HCT116 (cell line): ENCODE measurements at regions not wholly inside any gene's neighbourhood (a gene's known extent, or its start where the extent isn't known, plus 50 kb on each side); places are given as distances from the start of the nearest gene placed in this dataset.
"Not testable (repeated sequence)": the region's sequence is repeated elsewhere in the genome, so short reads cannot be mapped to it uniquely, and the experiment has no call there.

Experiments used
- ATAC-seq: fragments of 200-7000 bp; cut with Tn5 transposase; 2 replicates; pipeline ENCODE4 v1.9.1; 2020; ENCODE audit warnings: mild to moderate bottlenecking, moderate library complexity
- BruUV-seq: library from RNA; stranded (reverse); fragments of 400-500 nt; replicated peaks from 2 replicates; lab custom pipeline; 2021; lab: Mats Ljungman, UMichigan
- CTCF ChIA-PET: fragments of 300-600 bp; sonication (Branson Sonifier 250); formaldehyde crosslinking; loops from one replicate; lab custom pipeline; 2021; ENCODE audit warnings: antibody characterized with exemption; lab: Charles Lee
- POLR2A ChIA-PET: fragments of 300-600, 350-600 bp; sonication (Branson Sonifier 250); formaldehyde crosslinking; loops from one replicate; lab custom pipeline; 2021; ENCODE audit warnings: antibody characterized with exemption; lab: Charles Lee
- RAD21 ChIA-PET, 2 experiments: fragments of 300-600 bp; sonication (Branson Sonifier 250); formaldehyde crosslinking; loops; one replicate each; lab custom pipeline; 2023; ENCODE audit warnings: low total read pairs in 2 of 2; ENCODE audit not compliant: uncharacterized antibody in 2 of 2, unreplicated experiment in 2 of 2, low non-redundant PET in 1 of 2; lab: Charles Lee
- DNase-seq: peaks from one replicate; pipeline ENCODE4 v3.0.0-alpha.2; 2010; ENCODE audit warnings: low read depth, low spot score
- H2AFZ ChIP-seq: fragments of 200-600 bp; shearing (Covaris generic), sonication (generic); 2 replicates; pipeline ENCODE4 v1.6.1; 2017; ENCODE audit warnings: low read depth, mixed run types, mixed read lengths, antibody characterized with exemption, low read length; ENCODE audit not compliant: poor library complexity, severe bottlenecking
- H3K27ac ChIP-seq: 2 replicates; pipeline ENCODE4 v1.5.1; 2012; ENCODE audit warnings: low read depth, low read length
- H3K27me3 ChIP-seq: fragments of 200-600 bp; sonication (generic); 2 replicates; pipeline ENCODE4 v1.6.1; 2016; ENCODE audit warnings: mixed run types, low read length, mixed read lengths; ENCODE audit not compliant: insufficient read depth
- H3K36me3 ChIP-seq, 2 experiments: fragments of 200-500 bp in 1 of 2; fragments of 200-600 bp in 1 of 2; sonication (Bioruptor generic) in 1 of 2; sonication (generic) in 1 of 2; 2 replicates each; pipeline versions ENCODE4 v1.5.1 to v1.6.1; 2014 to 2016; ENCODE audit warnings: low read length in 2 of 2, inconsistent platforms in 1 of 2, mixed read lengths in 1 of 2, mixed run types in 1 of 2; ENCODE audit not compliant: insufficient read depth in 2 of 2, control insufficient read depth in 1 of 2
- H3K4me1 ChIP-seq, 2 experiments: fragments of 200-600 bp in 1 of 2; sonication (generic) in 1 of 2; 2 replicates each; pipeline versions ENCODE4 v1.5.1 to v1.6.1; 2012 to 2017; ENCODE audit warnings: low read length in 2 of 2, inconsistent platforms in 1 of 2, mild to moderate bottlenecking in 1 of 2, mixed read lengths in 1 of 2, mixed run types in 1 of 2, moderate library complexity in 1 of 2; ENCODE audit not compliant: insufficient read depth in 2 of 2, control insufficient read depth in 1 of 2
- H3K4me2 ChIP-seq: fragments of 200-600 bp; sonication (generic); 2 replicates; pipeline ENCODE4 v1.6.1; 2017; ENCODE audit warnings: mixed run types, low read length, mixed read lengths
- H3K4me3 ChIP-seq, 2 experiments: fragments of 200-600 bp in 1 of 2; sonication (generic) in 1 of 2; replicated peaks in 1 of 2; 2 replicates each; pipeline ENCODE4 v1.5.1; 2011 to 2016; ENCODE audit warnings: low read length in 2 of 2, control low read depth in 1 of 2, low read depth in 1 of 2, mild to moderate bottlenecking in 1 of 2, mixed read lengths in 1 of 2, mixed run types in 1 of 2
- H3K79me2 ChIP-seq: fragments of 200-600 bp; sonication (generic); 2 replicates; pipeline ENCODE4 v1.6.1; 2017; ENCODE audit warnings: mild to moderate bottlenecking, mixed run types, low read length, moderate library complexity, mixed read lengths; ENCODE audit not compliant: insufficient read depth
- H3K9ac ChIP-seq: fragments of 200-600 bp; sonication (generic); 2 replicates; pipeline ENCODE4 v1.6.1; 2016; ENCODE audit warnings: low read length, mixed read lengths
- H3K9me2 ChIP-seq: fragments of 200-600 bp; sonication (generic), shearing (Covaris generic); 2 replicates; pipeline ENCODE4 v1.6.1; 2017; ENCODE audit warnings: mixed run types, mild to moderate bottlenecking, moderate library complexity; ENCODE audit not compliant: insufficient read depth
- H3K9me3 ChIP-seq, 2 experiments: fragments of 200-500 bp in 1 of 2; fragments of 200-600 bp in 1 of 2; sonication (Bioruptor generic) in 1 of 2; sonication (generic) in 1 of 2; 2 replicates each; pipeline ENCODE4 v1.6.1; 2014 to 2017; ENCODE audit warnings: low read length in 2 of 2, mixed read lengths in 2 of 2, inconsistent platforms in 1 of 2, low read depth in 1 of 2, mild to moderate bottlenecking in 1 of 2, mixed run types in 1 of 2, moderate library complexity in 1 of 2; ENCODE audit not compliant: control insufficient read depth in 1 of 2, insufficient read depth in 1 of 2
- H4K20me1 ChIP-seq: fragments of 200-600 bp; sonication (generic), shearing (Covaris generic); 2 replicates; pipeline ENCODE4 v1.6.1; 2017; ENCODE audit warnings: mixed run types, mild to moderate bottlenecking, moderate library complexity; ENCODE audit not compliant: insufficient read depth
- CBX3 ChIP-seq: IDR thresholded peaks from 2 replicates; pipeline ENCODE4 v1.6.1; 2012; ENCODE audit warnings: low read depth
- CEBPB ChIP-seq: IDR thresholded peaks from 2 replicates; pipeline ENCODE4 v1.6.1; 2012; ENCODE audit warnings: low read depth
- EZH2phosphoT487 ChIP-seq: fragments of 200-600 bp; IDR thresholded peaks from 2 replicates; pipeline ENCODE4 v1.6.1; 2018; ENCODE audit warnings: antibody characterized with exemption, borderline replicate concordance
- JUND ChIP-seq: IDR thresholded peaks from 2 replicates; pipeline ENCODE4 v1.6.1; 2012
- POLR2A ChIP-seq: IDR thresholded peaks from 2 replicates; pipeline ENCODE4 v1.7.0; 2011; ENCODE audit warnings: borderline replicate concordance; ENCODE audit not compliant: insufficient read depth, insufficient read length; ENCODE audit errors: extremely low read depth
- RAD21 ChIP-seq: IDR thresholded peaks from 2 replicates; pipeline ENCODE4 v1.6.1; 2012; ENCODE audit warnings: low read depth, mild to moderate bottlenecking
- SIN3A ChIP-seq: IDR thresholded peaks from 2 replicates; pipeline ENCODE4 v1.6.1; 2012; ENCODE audit warnings: low read depth
- YY1 ChIP-seq: IDR thresholded peaks from 2 replicates; pipeline ENCODE4 v1.6.1; 2011; ENCODE audit warnings: low read length, low read depth, moderate library complexity, mild to moderate bottlenecking; ENCODE audit not compliant: insufficient replicate concordance; ENCODE audit errors: extremely low read depth
- ZFX ChIP-seq: fragments of 450-650 bp; IDR thresholded peaks from 2 replicates; pipeline ENCODE4 v1.6.1; 2017
- ZNF274 ChIP-seq: fragments of 200-500 bp; sonication (Bioruptor generic); IDR thresholded peaks from 2 replicates; pipeline ENCODE4 v1.6.1; 2014; ENCODE audit warnings: mild to moderate bottlenecking, low read depth, low read length, inconsistent platforms
- intact Hi-C: fragments of 100-400 bp; cut with micrococcal nuclease; formaldehyde crosslinking; loops from 2 replicates; pipeline ENCODE4 v1.10.0; 2022
- TF ChIP-seq, protein P1 (sequence below): IDR thresholded peaks from 2 replicates; pipeline ENCODE4 v1.6.1; 2012; ENCODE audit warnings: low read depth
- TF ChIP-seq, protein P2 (sequence below): IDR thresholded peaks from 2 replicates; pipeline ENCODE4 v1.6.1; 2011; ENCODE audit warnings: mild to moderate bottlenecking, low read length, moderate library complexity; ENCODE audit not compliant: insufficient replicate concordance; ENCODE audit errors: extremely low read depth
- TF ChIP-seq, protein P3 (sequence below), 3 experiments: fragments of 200-600 bp in 1 of 3; sonication (generic) in 1 of 3; IDR thresholded peaks in 2 of 3; conservative IDR thresholded peaks in 1 of 3; 2 replicates each; pipeline ENCODE4 v1.5.1; 2012 to 2017; ENCODE audit warnings: low read depth in 2 of 3, low read length in 2 of 3, antibody characterized with exemption in 1 of 3, borderline replicate concordance in 1 of 3, control low read depth in 1 of 3, mild to moderate bottlenecking in 1 of 3, mixed read lengths in 1 of 3, mixed run types in 1 of 3, moderate library complexity in 1 of 3; ENCODE audit not compliant: insufficient read depth in 1 of 3

DNA sequence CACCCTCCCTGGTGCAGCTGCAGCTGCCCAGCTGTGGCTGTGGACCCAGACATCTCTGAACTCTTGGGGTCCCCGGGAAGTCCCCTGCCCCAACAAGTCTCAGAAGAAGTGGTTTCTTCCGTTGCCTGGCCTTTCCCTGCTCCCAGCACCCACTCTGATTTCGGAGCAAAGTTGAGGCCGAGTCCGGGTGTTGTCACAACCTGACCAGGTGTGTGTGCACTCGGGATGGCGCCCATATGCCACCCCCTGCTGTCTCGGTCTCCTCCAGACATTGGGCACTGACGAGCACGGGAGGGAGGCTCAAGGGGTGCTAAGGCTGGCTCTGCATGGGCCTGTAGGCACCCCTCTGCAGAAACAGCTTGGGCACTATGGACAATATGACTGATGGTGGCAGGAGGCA, 1055.3 kb downstream of the REEP3 start:
- no TSS peak for BruUV-seq
- CTCF ChIA-PET = no interaction called here
- Histone ChIP-seq H3K4me2 (no peak overlapping the region), H3K27ac (no peak overlapping the region), H3K79me2 (no peaks in the 10 kb centered on the region), H3K36me3 (no peaks in the 10 kb centered on the region), H3K9ac (no peak overlapping the region), H3K4me3 (no peak overlapping the region), H4K20me1 (no peaks in the 10 kb centered on the region; the same call in 1 of the 2 replicates), H3K27me3 (no peaks in the 10 kb centered on the region), H3K4me1 (no peaks in the 10 kb centered on the region), H3K9me2 (no peaks in the 10 kb centered on the region), H3K9me3 (no peaks in the 10 kb centered on the region), H2AFZ (no peak overlapping the region)
- ATAC-seq = no peak
- no peak for DNase-seq
- POLR2A ChIA-PET = no interaction called here
- TF ChIP-seq CBX3 (no peak), CEBPB (no peak), POLR2A (no peak), YY1 (no peak), SIN3A (no peak), ZNF274 (no peak), ZFX (no peak), RAD21 (no peak), EZH2phosphoT487 (no peak), JUND (no peak)
- TF ChIP-seq, protein P1, sequence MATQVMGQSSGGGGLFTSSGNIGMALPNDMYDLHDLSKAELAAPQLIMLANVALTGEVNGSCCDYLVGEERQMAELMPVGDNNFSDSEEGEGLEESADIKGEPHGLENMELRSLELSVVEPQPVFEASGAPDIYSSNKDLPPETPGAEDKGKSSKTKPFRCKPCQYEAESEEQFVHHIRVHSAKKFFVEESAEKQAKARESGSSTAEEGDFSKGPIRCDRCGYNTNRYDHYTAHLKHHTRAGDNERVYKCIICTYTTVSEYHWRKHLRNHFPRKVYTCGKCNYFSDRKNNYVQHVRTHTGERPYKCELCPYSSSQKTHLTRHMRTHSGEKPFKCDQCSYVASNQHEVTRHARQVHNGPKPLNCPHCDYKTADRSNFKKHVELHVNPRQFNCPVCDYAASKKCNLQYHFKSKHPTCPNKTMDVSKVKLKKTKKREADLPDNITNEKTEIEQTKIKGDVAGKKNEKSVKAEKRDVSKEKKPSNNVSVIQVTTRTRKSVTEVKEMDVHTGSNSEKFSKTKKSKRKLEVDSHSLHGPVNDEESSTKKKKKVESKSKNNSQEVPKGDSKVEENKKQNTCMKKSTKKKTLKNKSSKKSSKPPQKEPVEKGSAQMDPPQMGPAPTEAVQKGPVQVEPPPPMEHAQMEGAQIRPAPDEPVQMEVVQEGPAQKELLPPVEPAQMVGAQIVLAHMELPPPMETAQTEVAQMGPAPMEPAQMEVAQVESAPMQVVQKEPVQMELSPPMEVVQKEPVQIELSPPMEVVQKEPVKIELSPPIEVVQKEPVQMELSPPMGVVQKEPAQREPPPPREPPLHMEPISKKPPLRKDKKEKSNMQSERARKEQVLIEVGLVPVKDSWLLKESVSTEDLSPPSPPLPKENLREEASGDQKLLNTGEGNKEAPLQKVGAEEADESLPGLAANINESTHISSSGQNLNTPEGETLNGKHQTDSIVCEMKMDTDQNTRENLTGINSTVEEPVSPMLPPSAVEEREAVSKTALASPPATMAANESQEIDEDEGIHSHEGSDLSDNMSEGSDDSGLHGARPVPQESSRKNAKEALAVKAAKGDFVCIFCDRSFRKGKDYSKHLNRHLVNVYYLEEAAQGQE = no peak
- TF ChIP-seq, protein P2, sequence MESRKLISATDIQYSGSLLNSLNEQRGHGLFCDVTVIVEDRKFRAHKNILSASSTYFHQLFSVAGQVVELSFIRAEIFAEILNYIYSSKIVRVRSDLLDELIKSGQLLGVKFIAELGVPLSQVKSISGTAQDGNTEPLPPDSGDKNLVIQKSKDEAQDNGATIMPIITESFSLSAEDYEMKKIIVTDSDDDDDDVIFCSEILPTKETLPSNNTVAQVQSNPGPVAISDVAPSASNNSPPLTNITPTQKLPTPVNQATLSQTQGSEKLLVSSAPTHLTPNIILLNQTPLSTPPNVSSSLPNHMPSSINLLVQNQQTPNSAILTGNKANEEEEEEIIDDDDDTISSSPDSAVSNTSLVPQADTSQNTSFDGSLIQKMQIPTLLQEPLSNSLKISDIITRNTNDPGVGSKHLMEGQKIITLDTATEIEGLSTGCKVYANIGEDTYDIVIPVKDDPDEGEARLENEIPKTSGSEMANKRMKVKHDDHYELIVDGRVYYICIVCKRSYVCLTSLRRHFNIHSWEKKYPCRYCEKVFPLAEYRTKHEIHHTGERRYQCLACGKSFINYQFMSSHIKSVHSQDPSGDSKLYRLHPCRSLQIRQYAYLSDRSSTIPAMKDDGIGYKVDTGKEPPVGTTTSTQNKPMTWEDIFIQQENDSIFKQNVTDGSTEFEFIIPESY = no peak
- TF ChIP-seq, protein P3, sequence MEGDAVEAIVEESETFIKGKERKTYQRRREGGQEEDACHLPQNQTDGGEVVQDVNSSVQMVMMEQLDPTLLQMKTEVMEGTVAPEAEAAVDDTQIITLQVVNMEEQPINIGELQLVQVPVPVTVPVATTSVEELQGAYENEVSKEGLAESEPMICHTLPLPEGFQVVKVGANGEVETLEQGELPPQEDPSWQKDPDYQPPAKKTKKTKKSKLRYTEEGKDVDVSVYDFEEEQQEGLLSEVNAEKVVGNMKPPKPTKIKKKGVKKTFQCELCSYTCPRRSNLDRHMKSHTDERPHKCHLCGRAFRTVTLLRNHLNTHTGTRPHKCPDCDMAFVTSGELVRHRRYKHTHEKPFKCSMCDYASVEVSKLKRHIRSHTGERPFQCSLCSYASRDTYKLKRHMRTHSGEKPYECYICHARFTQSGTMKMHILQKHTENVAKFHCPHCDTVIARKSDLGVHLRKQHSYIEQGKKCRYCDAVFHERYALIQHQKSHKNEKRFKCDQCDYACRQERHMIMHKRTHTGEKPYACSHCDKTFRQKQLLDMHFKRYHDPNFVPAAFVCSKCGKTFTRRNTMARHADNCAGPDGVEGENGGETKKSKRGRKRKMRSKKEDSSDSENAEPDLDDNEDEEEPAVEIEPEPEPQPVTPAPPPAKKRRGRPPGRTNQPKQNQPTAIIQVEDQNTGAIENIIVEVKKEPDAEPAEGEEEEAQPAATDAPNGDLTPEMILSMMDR (IDR thresholded peaks at IDR 0.05 in 2 of 3, conservative IDR thresholded peaks at IDR 0.05 in 1 of 3; ENCODE audit: borderline replicate concordance in 1 of 3, insufficient read depth in 1 of 3, low read depth in 2 of 3, low read length in 2 of 3) = no peak
- RAD21 ChIA-PET = no interaction called here
- intact Hi-C loops = no loop called here

DNA sequence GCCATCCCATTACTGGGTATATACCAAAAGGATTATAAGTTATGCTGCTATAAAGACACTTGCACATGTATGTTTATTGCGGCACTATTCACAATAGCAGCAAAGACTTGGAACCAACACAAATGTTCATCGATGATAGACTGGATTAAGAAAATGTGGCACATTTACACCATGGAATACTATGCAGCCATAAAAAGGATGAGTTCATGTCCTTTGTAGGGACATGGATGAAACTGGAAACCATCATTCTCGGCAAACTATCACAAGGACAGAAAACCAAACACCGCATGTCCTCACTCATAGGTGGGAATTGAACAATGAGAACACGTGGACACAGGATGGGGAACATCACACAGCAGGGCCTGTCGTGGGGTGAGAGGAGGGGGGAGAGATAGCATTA, 1057.6 kb downstream of the REEP3 start:
- H3K9ac ChIP-seq, CTCF ChIA-PET: not testable (repeated sequence)

More for the DNA sequence above, 1057.6 kb downstream of the REEP3 start:
- H3K4me2 ChIP-seq, ATAC-seq, H3K27ac ChIP-seq, H3K4me3 ChIP-seq, H4K20me1 ChIP-seq, H3K9me3 ChIP-seq, BruUV-seq, RAD21 ChIA-PET, H3K79me2 ChIP-seq, H2AFZ ChIP-seq, H3K27me3 ChIP-seq, intact Hi-C loops, POLR2A ChIA-PET, H3K9me2 ChIP-seq, H3K36me3 ChIP-seq, DNase-seq, H3K4me1 ChIP-seq: not testable (repeated sequence)
